Glomerular visceral epithelial cell (primary cell): ENCODE measurements at regions not wholly inside any gene's neighbourhood (a gene's known extent, or its start where the extent isn't known, plus 50 kb on each side); places are given as distances from the start of the nearest gene placed in this dataset.

Source experiments
- DNase-seq: peaks from one replicate; pipeline ENCODE4 v3.0.0-alpha.2; 2016; ENCODE audit errors: extremely low spot score

DNA sequence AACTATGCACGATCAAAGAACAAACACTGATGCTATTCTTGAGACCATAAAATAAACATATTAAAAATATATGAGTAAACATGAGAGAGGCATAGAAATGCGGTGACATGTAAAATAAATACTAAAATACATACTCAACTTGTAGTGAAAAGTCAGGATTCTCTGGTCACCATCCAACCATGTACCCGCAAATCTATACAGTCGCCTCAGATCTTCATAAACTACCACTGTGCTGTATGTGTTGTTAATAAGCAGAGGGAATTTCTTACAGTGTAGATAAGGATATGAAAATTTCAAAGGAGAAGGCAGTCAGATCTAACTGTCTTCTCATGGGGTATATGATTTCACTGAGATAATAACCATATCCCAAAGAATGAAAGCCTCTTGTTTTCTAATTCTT is 67.8 kb upstream of the FAM47B start:
- no peak for DNase-seq

DNA sequence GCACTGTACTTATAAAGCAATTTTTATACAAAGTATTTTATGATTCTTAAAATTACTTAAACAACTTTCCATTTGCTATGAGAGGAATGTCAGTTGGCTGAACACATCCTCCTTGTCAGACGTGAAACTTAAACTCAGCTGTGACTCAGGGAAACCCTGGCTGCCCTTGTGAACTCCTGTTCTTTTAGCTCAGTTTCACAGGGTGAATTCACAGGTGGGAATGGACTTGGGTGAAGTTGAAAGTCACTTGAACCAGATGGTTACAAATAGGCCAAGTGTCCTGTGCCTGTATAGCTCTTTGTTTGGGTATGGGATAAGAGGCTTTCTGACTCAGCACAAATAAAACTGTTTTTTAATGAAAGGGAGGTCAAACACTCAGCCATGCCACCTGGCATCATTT is 67.4 kb upstream of the FAM47B start:
- peak; percentile 2 for DNase-seq

- no peak for DNase-seq
Measured at GRCh38 chrX:34877436-34877835, 65.2 kb upstream of the FAM47B start.

DNA sequence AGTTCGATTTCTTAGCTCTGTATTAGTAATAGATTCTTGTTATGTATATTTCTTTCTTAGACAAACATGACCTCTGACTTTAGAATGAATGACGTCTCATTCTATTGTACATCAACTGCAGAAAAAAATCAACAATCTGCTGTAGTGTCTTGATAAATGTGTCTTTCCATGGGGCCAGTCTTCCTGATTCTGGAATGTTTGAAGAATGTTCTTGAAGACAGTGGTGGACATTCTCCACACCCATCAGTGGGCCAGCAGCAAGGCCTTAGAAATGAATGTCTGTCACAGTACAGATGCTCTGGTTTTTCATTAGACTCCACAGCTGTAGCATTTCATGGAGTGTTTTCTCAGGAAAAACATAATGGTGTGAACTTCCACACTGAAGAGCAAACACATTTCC is 63.2 kb upstream of the FAM47B start:
- no peak for DNase-seq

GRCh38 chrX:34879886-34880285 is 62.7 kb upstream of the FAM47B start:
- DNase-seq = no peak

DNA sequence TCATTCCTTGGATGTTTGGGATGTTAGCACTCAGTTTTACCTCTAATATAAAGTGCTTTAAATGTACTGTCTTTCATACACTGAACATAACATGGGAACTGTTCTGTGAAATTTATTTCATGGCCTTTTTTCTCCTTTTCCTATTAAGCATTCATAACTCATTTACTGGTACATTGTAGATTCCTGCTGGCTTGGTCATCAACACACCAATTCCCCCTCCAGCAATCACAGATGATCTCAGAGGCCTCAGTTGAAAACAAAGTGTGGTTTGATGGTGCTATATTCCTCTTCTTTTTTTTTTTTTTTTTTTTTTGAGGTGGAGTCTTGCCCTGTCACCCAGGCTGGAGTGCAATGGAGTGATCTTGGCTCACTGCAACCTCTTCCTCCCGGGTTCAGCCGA is 61.9 kb upstream of the FAM47B start:
- peak; percentile 64 for DNase-seq

- DNase-seq = no peak
Measured at GRCh38 chrX:34881671-34882070, 60.9 kb upstream of the FAM47B start.

DNA sequence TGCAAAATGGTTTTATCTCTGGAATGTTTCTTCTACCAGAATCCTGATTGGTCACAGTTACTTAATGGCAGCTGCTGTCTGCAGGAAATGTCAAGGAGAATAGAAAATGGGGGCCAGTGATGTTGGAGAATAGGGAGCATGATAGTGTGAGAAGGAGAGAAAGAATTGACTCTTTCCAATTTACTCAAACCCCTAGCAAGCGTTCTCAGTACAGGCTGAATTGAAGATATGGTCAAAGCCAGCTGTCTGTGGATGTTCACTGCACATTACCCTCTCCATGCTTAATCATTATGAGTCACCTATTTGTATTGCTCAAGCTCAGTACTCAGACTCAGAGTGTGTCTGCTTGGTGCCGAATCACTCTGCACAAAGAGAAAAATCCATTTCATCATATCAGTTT is 57.8 kb upstream of the FAM47B start:
- DNase-seq = peak; percentile 56

- DNase-seq = no peak
Measured at GRCh38 chrX:34886011-34886410, 56.6 kb upstream of the FAM47B start.

GRCh38 chrX:34891391-34891790 is 51.2 kb upstream of the FAM47B start:
- no peak for DNase-seq
